Thyroid gland (tissue), 4 donors: ENCODE measurements at regions not wholly inside any gene's neighbourhood (a gene's known extent, or its start where the extent isn't known, plus 50 kb on each side); places are given as distances from the start of the nearest gene placed in this dataset.

Experiments used
- POLR2A ChIP-seq, 2 donors: fragments of 450-650 bp; IDR thresholded peaks; one replicate each; pipeline ENCODE4 v1.6.1; 2017; ENCODE audit warnings: antibody characterized with exemption in 2 of 2, mild to moderate bottlenecking in 2 of 2, moderate library complexity in 1 of 2
- TF ChIP-seq, protein P1 (sequence below), 6 experiments: fragments of 200-600 bp in 3 of 6; fragments of 450-650 bp in 3 of 6; sonication (generic) in 3 of 6; IDR thresholded peaks; one replicate each; pipeline ENCODE4 v1.5.1; 2016 to 2019; ENCODE audit warnings: antibody characterized with exemption in 6 of 6, mild to moderate bottlenecking in 2 of 6, inconsistent platforms in 1 of 6, moderate library complexity in 1 of 6

DNA sequence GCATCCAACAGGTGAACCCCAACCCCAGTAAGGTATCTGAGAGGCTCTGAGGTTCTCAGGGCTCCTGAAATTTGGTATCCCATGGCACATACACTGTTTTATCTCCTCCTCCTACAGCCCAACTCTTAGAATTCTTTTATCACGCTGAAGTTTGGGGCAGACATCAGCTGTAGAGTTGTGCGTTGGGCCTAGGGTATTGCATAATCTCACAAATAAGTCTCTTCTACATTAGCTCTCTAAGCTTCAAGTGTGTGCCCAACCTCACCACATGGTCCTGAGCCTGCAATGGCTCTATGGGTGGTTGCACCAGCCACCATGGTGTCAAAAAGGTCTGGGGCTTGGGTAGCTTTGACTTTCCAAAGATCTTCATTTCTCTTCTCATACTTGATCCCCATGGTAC lies 603.0 kb downstream of the BUD13 start:
- TF ChIP-seq, protein P1, sequence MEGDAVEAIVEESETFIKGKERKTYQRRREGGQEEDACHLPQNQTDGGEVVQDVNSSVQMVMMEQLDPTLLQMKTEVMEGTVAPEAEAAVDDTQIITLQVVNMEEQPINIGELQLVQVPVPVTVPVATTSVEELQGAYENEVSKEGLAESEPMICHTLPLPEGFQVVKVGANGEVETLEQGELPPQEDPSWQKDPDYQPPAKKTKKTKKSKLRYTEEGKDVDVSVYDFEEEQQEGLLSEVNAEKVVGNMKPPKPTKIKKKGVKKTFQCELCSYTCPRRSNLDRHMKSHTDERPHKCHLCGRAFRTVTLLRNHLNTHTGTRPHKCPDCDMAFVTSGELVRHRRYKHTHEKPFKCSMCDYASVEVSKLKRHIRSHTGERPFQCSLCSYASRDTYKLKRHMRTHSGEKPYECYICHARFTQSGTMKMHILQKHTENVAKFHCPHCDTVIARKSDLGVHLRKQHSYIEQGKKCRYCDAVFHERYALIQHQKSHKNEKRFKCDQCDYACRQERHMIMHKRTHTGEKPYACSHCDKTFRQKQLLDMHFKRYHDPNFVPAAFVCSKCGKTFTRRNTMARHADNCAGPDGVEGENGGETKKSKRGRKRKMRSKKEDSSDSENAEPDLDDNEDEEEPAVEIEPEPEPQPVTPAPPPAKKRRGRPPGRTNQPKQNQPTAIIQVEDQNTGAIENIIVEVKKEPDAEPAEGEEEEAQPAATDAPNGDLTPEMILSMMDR (IDR thresholded peaks at IDR 0.05) = no peak
- TF ChIP-seq POLR2A (IDR thresholded peaks at IDR 0.05) = no peak
